Lung (tissue), 11 donors: ENCODE measurements at regions not wholly inside any gene's neighbourhood (a gene's known extent, or its start where the extent isn't known, plus 50 kb on each side); places are given as distances from the start of the nearest gene placed in this dataset.

Experiments
- ATAC-seq: fragments of 200-7000 bp; cut with Tn5 transposase; one replicate; pipeline ENCODE4 v1.9.1; 2020; ENCODE audit warnings: moderate number of reproducible peaks; ENCODE audit not compliant: insufficient read depth, low FRiP score
- DNase-seq, 3 donors: peaks; one replicate each; pipeline ENCODE4 v3.0.0-alpha.2; 2013 to 2017
- H3K27ac ChIP-seq, 2 donors: one replicate each; pipeline ENCODE4 v1.5.1; 2013; ENCODE audit warnings: mild to moderate bottlenecking in 2 of 2, moderate library complexity in 2 of 2, control low read depth in 1 of 2, inconsistent platforms in 1 of 2, low read depth in 1 of 2, low read length in 1 of 2
- H3K27me3 ChIP-seq, 3 donors: one replicate each; pipeline ENCODE4 v1.5.1; 2013; ENCODE audit warnings: low read length in 2 of 3; ENCODE audit not compliant: control insufficient read depth in 3 of 3, insufficient read depth in 3 of 3
- H3K36me3 ChIP-seq, 4 donors: one replicate each; pipeline ENCODE4 v1.5.1; 2013; ENCODE audit warnings: low read length in 4 of 4, mild to moderate bottlenecking in 1 of 4, moderate library complexity in 1 of 4; ENCODE audit not compliant: control insufficient read depth in 4 of 4, insufficient read depth in 4 of 4
- H3K4me1 ChIP-seq, 5 donors: one replicate each; pipeline ENCODE4 v1.5.1; 2013; ENCODE audit warnings: low read length in 5 of 5, mild to moderate bottlenecking in 2 of 5, moderate library complexity in 1 of 5; ENCODE audit not compliant: control insufficient read depth in 5 of 5, insufficient read depth in 5 of 5
- H3K4me3 ChIP-seq: one replicate; pipeline ENCODE4 v1.5.1; 2013; ENCODE audit warnings: mild to moderate bottlenecking, control low read depth, moderate library complexity
- H3K9ac ChIP-seq, 2 donors: one replicate each; pipeline ENCODE4 v1.5.1; 2013; ENCODE audit warnings: low read length in 2 of 2, control low read depth in 1 of 2; ENCODE audit not compliant: insufficient read depth in 1 of 2
- H3K9me3 ChIP-seq, 4 donors: one replicate each; pipeline ENCODE4 v1.5.1; 2013; ENCODE audit warnings: low read length in 3 of 4, mild to moderate bottlenecking in 1 of 4, moderate library complexity in 1 of 4; ENCODE audit not compliant: control insufficient read depth in 4 of 4, insufficient read depth in 3 of 4
- WGBS, 2 donors: extraction: QIAGEN DNeasy Blood & Tissue Kit; methylation state at CpG; one replicate each; pipeline ENCODE4 v1.1.7; 2013; 5-methylcytosine and 5-hydroxymethylcytosine counted together
- TF ChIP-seq, protein P1 (sequence below): IDR thresholded peaks from 2 replicates; pipeline ENCODE4 v1.5.1; 2012; ENCODE audit warnings: mild to moderate bottlenecking; ENCODE audit errors: control extremely low read depth, extremely low read depth
- donor health status: control.
- donor health status: control.
- donor health status: Bipolar disorder and iron deficiency.
- donor health status: healthy.
- donor health status: DM: yes; HTN: yes; CAD: no.

DNA sequence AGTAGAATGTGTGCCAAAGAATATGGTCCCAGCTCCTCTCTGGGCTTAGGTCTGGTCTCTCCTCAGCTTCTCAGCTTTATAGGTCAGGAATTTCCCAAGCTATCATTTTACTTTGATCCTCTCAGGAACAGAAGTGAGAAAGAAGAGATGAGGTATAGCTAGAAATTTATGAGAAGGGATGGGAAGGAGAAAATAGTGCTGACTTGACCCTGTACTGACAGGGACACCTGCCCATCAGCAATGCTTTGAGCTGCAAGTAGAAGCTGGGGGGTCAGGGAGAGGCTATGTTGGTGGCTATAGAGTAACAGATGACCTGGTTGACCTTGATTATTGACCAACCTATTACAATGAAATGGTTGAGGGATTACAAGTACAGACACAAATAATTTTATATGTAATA is 75.0 kb downstream of the XCL2 start:
- no peak for DNase-seq
- no peak for ATAC-seq
- H3K9me3 ChIP-seq, result peaks cover 0 to 3% (median 0%) of the 10 kb centered on the region in 4 donors
- no peaks in the 10 kb centered on the region for H3K27me3 ChIP-seq
- no peak overlapping the region for H3K9ac ChIP-seq
- no peaks in the 10 kb centered on the region for H3K36me3 ChIP-seq
- peaks cover 0 to 12% (median 4%) of the 10 kb centered on the region in 5 donors for H3K4me1 ChIP-seq
- TF ChIP-seq, protein P1, sequence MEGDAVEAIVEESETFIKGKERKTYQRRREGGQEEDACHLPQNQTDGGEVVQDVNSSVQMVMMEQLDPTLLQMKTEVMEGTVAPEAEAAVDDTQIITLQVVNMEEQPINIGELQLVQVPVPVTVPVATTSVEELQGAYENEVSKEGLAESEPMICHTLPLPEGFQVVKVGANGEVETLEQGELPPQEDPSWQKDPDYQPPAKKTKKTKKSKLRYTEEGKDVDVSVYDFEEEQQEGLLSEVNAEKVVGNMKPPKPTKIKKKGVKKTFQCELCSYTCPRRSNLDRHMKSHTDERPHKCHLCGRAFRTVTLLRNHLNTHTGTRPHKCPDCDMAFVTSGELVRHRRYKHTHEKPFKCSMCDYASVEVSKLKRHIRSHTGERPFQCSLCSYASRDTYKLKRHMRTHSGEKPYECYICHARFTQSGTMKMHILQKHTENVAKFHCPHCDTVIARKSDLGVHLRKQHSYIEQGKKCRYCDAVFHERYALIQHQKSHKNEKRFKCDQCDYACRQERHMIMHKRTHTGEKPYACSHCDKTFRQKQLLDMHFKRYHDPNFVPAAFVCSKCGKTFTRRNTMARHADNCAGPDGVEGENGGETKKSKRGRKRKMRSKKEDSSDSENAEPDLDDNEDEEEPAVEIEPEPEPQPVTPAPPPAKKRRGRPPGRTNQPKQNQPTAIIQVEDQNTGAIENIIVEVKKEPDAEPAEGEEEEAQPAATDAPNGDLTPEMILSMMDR, result no peak
- H3K4me3 ChIP-seq, result no peak overlapping the region
- H3K27ac ChIP-seq, result no peak overlapping the region

DNA sequence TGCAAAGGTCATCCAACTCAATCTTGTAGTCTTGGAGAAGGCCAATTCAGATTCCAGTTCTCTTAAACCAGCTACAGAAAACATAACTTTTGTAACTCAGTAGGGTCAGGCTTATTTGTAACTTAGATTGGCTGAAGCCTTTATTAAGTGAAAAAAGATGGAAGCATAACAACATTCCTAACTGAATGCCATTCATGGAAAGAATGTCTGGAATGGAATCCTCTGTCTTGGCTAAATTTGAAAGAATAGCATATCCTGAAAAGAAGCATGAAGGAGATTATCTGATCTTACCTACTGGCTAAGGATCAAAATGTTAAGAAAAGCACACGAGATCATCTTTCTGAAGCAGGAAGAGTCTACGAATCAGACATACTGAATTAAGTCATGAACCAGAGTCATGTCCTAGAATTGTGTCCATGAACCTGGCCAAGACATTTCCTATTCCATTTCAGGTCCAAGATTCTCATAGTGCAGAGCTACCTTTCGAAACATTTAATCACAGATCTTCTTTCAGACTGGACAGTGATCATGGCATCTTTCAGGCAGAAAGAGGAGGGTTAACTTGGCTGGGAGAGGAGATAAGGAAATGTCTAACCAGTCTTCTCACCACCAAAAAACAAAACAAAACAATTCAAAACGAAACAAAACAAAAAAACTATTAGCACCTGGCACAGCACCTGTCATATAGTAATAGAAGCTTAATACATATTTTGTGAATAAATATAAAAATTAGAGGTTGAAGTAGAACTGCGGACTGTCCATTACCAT is 75.6 kb downstream of the XCL2 start:
- no peaks in the 10 kb centered on the region for H3K36me3 ChIP-seq
- DNase-seq, result no peak
- no peak overlapping the region for H3K9ac ChIP-seq
- no peak overlapping the region for H3K4me3 ChIP-seq
- peaks cover 0 to 3% (median 0%) of the 10 kb centered on the region in 4 donors for H3K9me3 ChIP-seq
- ATAC-seq, result no peak
- H3K27ac ChIP-seq, result no peak overlapping the region
- 71 to 74% methylated on average over 5 of the region's 5 CpGs for WGBS, 2 donors
- no peaks in the 10 kb centered on the region for H3K27me3 ChIP-seq
- peaks cover 0 to 12% (median 4%) of the 10 kb centered on the region in 5 donors for H3K4me1 ChIP-seq
- TF ChIP-seq, protein P1, result no peak

DNA sequence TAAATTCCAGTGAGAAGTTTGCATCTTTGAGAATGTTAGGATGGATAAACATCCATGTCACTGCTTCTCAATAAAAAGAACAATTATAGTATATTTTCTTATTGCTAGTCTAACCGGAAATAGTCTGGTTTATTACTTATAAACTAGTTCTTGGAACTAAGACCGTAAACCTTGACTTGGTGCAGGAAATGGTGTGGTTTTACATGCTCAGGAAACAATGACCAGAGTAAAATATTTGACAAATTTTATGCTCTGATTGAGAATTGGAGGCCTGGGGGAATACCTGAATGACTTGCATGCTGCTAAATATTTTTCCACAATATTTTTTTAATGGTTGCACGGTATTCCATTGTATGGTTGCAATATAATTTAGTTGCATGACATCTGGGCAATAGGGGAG is 76.3 kb downstream of the XCL2 start:
- TF ChIP-seq, protein P1, result no peak
- no peak overlapping the region for H3K27ac ChIP-seq
- peaks cover 0 to 3% (median 0%) of the 10 kb centered on the region in 4 donors for H3K9me3 ChIP-seq
- DNase-seq, result no peak
- no peak for ATAC-seq
- WGBS, 2 donors, result 33 to 55% methylated on average over 3 of the region's 3 CpGs
- peaks cover 0 to 12% (median 4%) of the 10 kb centered on the region in 5 donors for H3K4me1 ChIP-seq
- H3K27me3 ChIP-seq, result no peaks in the 10 kb centered on the region
- H3K4me3 ChIP-seq, result no peak overlapping the region
- no peaks in the 10 kb centered on the region for H3K36me3 ChIP-seq
- H3K9ac ChIP-seq, result no peak overlapping the region
